ENCODE measurements at regions not wholly inside any gene's neighbourhood (a gene's known extent, or its start where the extent isn't known, plus 50 kb on each side); places are given as distances from the start of the nearest gene placed in this dataset.

- TF ChIP-seq CTCF (IDR thresholded peaks at IDR 0.05), result no peak
- TF ChIP-seq POLR2AphosphoS5 (IDR thresholded peaks at IDR 0.05), result no peak
Measured at GRCh38 chr13:56528040-56528790, 612.5 kb upstream of the PRR20A start.

Measured in esophagus muscularis mucosa (tissue), 3 donors.